ENCODE measurements at regions not wholly inside any gene's neighbourhood (a gene's known extent, or its start where the extent isn't known, plus 50 kb on each side); places are given as distances from the start of the nearest gene placed in this dataset.
"Not testable (repeated sequence)": the region's sequence is repeated elsewhere in the genome, so short reads cannot be mapped to it uniquely, and the experiment has no call there.

DNA sequence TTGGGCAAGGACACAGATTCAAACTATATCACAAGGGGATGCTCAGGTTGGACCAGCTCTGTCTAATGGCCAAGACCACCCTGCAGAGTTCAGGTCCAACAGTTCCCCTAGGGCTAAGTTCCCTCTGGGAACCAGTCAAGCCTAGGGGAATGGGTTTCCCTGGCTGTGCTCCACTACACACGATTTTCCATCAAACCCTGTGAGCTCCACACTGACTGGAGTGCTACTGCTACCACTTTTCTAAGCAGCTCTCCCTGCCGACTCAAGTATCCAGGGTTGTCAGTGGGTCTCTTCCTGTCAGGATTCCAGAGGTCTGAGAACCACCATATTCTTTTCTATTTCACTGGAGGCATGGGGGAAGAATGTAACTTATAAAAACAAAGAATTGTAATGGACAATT is 280.4 kb upstream of the COL3A1 start:
- Mint-ChIP-seq H3K27ac (ENCODE audit: low read depth, unreplicated experiment) (no peak overlapping the region), H3K4me1 (ENCODE audit: insufficient read depth, unreplicated experiment) (peaks cover 32% of the 10 kb centered on the region), H3K36me3 (ENCODE audit: insufficient read depth, unreplicated experiment) (peaks cover 4% of the 10 kb centered on the region), H3K4me3 (ENCODE audit: unreplicated experiment) (no peak overlapping the region), H3K27me3 (ENCODE audit: insufficient read depth, unreplicated experiment) (no peaks in the 10 kb centered on the region), H3K9me3 (ENCODE audit: unreplicated experiment) (no peaks in the 10 kb centered on the region)
- no peak for DNase-seq (ENCODE audit: unreplicated experiment)
- TF ChIP-seq, protein P1, sequence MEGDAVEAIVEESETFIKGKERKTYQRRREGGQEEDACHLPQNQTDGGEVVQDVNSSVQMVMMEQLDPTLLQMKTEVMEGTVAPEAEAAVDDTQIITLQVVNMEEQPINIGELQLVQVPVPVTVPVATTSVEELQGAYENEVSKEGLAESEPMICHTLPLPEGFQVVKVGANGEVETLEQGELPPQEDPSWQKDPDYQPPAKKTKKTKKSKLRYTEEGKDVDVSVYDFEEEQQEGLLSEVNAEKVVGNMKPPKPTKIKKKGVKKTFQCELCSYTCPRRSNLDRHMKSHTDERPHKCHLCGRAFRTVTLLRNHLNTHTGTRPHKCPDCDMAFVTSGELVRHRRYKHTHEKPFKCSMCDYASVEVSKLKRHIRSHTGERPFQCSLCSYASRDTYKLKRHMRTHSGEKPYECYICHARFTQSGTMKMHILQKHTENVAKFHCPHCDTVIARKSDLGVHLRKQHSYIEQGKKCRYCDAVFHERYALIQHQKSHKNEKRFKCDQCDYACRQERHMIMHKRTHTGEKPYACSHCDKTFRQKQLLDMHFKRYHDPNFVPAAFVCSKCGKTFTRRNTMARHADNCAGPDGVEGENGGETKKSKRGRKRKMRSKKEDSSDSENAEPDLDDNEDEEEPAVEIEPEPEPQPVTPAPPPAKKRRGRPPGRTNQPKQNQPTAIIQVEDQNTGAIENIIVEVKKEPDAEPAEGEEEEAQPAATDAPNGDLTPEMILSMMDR (IDR thresholded peaks at IDR 0.05; ENCODE audit: unreplicated experiment), result no peak
- POLR2A ChIA-PET, result no interaction called here
- intact Hi-C loops (cut with micrococcal nuclease), result no loop called here
- CTCF ChIA-PET, result interaction anchor here (0.6 kb wide), 1 partner anchor 78 kb away, joined by 3 read pairs; no protein-coding TSS in a partner anchor
- no TSS peak for BruUV-seq (replicated peaks)

GRCh38 chr2:188695953-188696352 is 278.2 kb upstream of the COL3A1 start:
- intact Hi-C loops (cut with micrococcal nuclease), result loop anchor here (5.0 kb wide), 1 partner anchor 64 kb away; no protein-coding TSS in a partner anchor
- Mint-ChIP-seq H3K4me3 (ENCODE audit: unreplicated experiment) (no peak overlapping the region), H3K36me3 (ENCODE audit: insufficient read depth, unreplicated experiment) (peaks cover 7% of the 10 kb centered on the region), H3K4me1 (ENCODE audit: insufficient read depth, unreplicated experiment) (peaks cover 32% of the 10 kb centered on the region), H3K27ac (ENCODE audit: low read depth, unreplicated experiment) (peak overlapping the region; percentile 69), H3K9me3 (ENCODE audit: unreplicated experiment) (no peaks in the 10 kb centered on the region), H3K27me3 (ENCODE audit: insufficient read depth, unreplicated experiment) (no peaks in the 10 kb centered on the region)
- CTCF ChIA-PET, result interaction anchor here (0.6 kb wide), 1 partner anchor 47 kb away, joined by 3 read pairs; no protein-coding TSS in a partner anchor
- no TSS peak for BruUV-seq (replicated peaks)
- TF ChIP-seq, protein P1 (IDR thresholded peaks at IDR 0.05; ENCODE audit: unreplicated experiment), result no peak
- peak; percentile 71 for DNase-seq (ENCODE audit: unreplicated experiment)
- POLR2A ChIA-PET, result no interaction called here

DNA sequence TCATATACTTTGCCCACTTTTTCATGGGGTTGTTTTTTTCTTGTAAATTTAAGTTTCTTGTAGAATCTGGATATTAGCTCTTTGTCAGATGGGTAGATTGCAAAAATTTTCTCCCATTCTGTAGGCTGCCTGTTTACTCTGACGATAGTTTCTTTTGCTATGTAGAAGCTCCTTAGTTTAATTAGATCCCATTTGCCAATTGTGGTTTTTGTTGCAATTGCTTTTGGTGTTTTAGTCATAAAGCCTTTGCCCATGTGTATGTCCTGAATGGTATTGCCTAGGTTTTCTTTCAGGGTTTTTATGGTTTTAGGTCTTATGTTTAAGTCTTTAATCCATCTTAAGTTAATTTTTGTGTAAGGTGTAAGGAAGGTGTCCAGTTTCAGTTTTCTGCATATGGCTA is 276.0 kb upstream of the COL3A1 start:
- CTCF ChIA-PET; H3K27ac Mint-ChIP-seq (ENCODE audit: low read depth, unreplicated experiment); BruUV-seq (replicated peaks); H3K4me3 Mint-ChIP-seq (ENCODE audit: unreplicated experiment); H3K36me3 Mint-ChIP-seq (ENCODE audit: insufficient read depth, unreplicated experiment); H3K9me3 Mint-ChIP-seq (ENCODE audit: unreplicated experiment); H3K27me3 Mint-ChIP-seq (ENCODE audit: insufficient read depth, unreplicated experiment): not testable (repeated sequence)
- peaks cover 27% of the 10 kb centered on the region for H3K4me1 Mint-ChIP-seq (ENCODE audit: insufficient read depth, unreplicated experiment)
- intact Hi-C loops (cut with micrococcal nuclease), result loop anchor here (5.0 kb wide), 1 partner anchor 66 kb away; no protein-coding TSS in a partner anchor
- DNase-seq (ENCODE audit: unreplicated experiment), result peak; percentile 36
- POLR2A ChIA-PET, result interaction anchor here (0.7 to 0.9 kb wide), 2 partner anchors 8 to 89 kb away, joined by 3 to 4 read pairs; no protein-coding TSS in a partner anchor

GRCh38 chr2:188701836-188702235 is 272.3 kb upstream of the COL3A1 start:
- DNase-seq (ENCODE audit: unreplicated experiment), result no peak
- CTCF ChIA-PET, result no interaction called here

More at GRCh38 chr2:188701836-188702235, 272.3 kb upstream of the COL3A1 start:
- Mint-ChIP-seq H3K4me3 (ENCODE audit: unreplicated experiment) (no peak overlapping the region), H3K27me3 (ENCODE audit: insufficient read depth, unreplicated experiment) (no peaks in the 10 kb centered on the region), H3K4me1 (ENCODE audit: insufficient read depth, unreplicated experiment) (peaks cover 10% of the 10 kb centered on the region), H3K36me3 (ENCODE audit: insufficient read depth, unreplicated experiment) (peaks cover 7% of the 10 kb centered on the region), H3K27ac (ENCODE audit: low read depth, unreplicated experiment) (no peak overlapping the region), H3K9me3 (ENCODE audit: unreplicated experiment) (peaks cover 4% of the 10 kb centered on the region)
- POLR2A ChIA-PET, result no interaction called here
- BruUV-seq (replicated peaks), result no TSS peak
- TF ChIP-seq, protein P1 (IDR thresholded peaks at IDR 0.05; ENCODE audit: unreplicated experiment), result no peak
- intact Hi-C loops (cut with micrococcal nuclease), result no loop called here
